Testis (tissue), 2 donors: ENCODE measurements at regions not wholly inside any gene's neighbourhood (a gene's known extent, or its start where the extent isn't known, plus 50 kb on each side); places are given as distances from the start of the nearest gene placed in this dataset.
"Not testable (repeated sequence)": the region's sequence is repeated elsewhere in the genome, so short reads cannot be mapped to it uniquely, and the experiment has no call there.

Experiments used
- CTCF ChIP-seq, 3 experiments: fragments of 450-650 bp in 2 of 3; fragments of 200-600 bp in 1 of 3; sonication (generic) in 1 of 3; IDR thresholded peaks; one replicate each; pipeline ENCODE4 v1.5.1; 2016 to 2019; ENCODE audit warnings: antibody characterized with exemption in 3 of 3, mild to moderate bottlenecking in 2 of 3, moderate library complexity in 1 of 3
- POLR2A ChIP-seq: fragments of 450-650 bp; IDR thresholded peaks from one replicate; pipeline ENCODE4 v1.6.1; 2017; ENCODE audit warnings: antibody characterized with exemption, mild to moderate bottlenecking, moderate library complexity

DNA sequence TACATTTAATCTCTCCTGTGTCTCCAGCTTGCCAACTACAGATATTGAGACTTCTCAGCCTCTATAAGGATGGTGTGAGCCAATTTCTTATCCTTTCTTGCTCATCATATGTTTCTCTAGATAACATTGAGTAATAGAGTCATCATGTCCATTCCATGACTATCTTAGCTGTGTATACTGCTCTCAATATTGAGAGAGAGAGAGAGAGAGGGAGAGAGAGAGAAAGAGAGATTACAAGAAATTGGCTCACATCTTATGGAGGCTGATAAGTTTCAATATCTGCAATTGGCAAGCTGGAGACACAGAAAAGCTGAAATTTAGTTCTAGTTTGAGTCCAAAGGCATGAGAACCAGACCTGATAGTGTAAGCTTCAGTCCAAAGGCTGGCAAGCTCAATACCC is 110.8 kb upstream of the MSMB start:
- TF ChIP-seq POLR2A; CTCF (IDR thresholded peaks at IDR 0.05): not testable (repeated sequence)
